Loucy (cell line): ENCODE measurements at regions not wholly inside any gene's neighbourhood (a gene's known extent, or its start where the extent isn't known, plus 50 kb on each side); places are given as distances from the start of the nearest gene placed in this dataset.

Experiments used
- EZH2phosphoT487 ChIP-seq: fragments of 200-600 bp; IDR thresholded peaks from 2 replicates; pipeline ENCODE4 v1.6.1; 2018; ENCODE audit warnings: antibody characterized with exemption, mild to moderate bottlenecking, moderate library complexity, borderline replicate concordance
- TF ChIP-seq, protein P1 (sequence below): fragments of 200-600 bp; sonication (generic); conservative IDR thresholded peaks from 2 replicates; pipeline ENCODE4 v1.5.1; 2014; ENCODE audit warnings: mild to moderate bottlenecking, antibody characterized with exemption, low read length

DNA sequence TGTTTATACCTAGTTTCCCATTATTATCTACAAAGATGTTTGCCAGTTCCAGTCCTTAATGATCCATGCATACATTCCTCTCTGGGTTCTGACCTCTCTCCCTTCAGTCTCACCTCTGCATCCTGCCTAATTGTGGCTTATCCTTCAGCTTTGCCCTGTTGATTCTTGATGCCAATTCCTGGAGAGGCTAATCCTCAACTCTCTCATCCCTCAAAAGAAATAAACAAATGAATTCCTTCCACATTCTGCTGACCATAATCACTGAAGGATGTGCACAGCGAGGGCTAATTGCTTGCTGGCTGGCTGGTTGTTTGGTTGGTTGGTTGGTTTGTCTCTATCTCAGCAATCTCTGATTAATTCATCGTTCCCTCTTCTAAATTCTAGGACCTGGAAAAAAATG, 113.8 kb downstream of the IRS2 start:
- TF ChIP-seq, protein P1, sequence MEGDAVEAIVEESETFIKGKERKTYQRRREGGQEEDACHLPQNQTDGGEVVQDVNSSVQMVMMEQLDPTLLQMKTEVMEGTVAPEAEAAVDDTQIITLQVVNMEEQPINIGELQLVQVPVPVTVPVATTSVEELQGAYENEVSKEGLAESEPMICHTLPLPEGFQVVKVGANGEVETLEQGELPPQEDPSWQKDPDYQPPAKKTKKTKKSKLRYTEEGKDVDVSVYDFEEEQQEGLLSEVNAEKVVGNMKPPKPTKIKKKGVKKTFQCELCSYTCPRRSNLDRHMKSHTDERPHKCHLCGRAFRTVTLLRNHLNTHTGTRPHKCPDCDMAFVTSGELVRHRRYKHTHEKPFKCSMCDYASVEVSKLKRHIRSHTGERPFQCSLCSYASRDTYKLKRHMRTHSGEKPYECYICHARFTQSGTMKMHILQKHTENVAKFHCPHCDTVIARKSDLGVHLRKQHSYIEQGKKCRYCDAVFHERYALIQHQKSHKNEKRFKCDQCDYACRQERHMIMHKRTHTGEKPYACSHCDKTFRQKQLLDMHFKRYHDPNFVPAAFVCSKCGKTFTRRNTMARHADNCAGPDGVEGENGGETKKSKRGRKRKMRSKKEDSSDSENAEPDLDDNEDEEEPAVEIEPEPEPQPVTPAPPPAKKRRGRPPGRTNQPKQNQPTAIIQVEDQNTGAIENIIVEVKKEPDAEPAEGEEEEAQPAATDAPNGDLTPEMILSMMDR = no peak
- TF ChIP-seq EZH2phosphoT487 = no peak
